Common myeloid progenitor, CD34-positive (primary cell): ENCODE measurements at regions not wholly inside any gene's neighbourhood (a gene's known extent, or its start where the extent isn't known, plus 50 kb on each side); places are given as distances from the start of the nearest gene placed in this dataset.

ENCODE experiments used
- CTCF ChIA-PET: fragments of 350-600 bp; sonication (Branson Sonifier 250); formaldehyde crosslinking; loops from one replicate; lab custom pipeline; 2021; ENCODE audit warnings: antibody characterized with exemption; lab: Charles Lee
- POLR2A ChIA-PET: fragments of 350-600 bp; sonication (Branson Sonifier 250); formaldehyde crosslinking; loops from one replicate; lab custom pipeline; 2021; ENCODE audit warnings: antibody characterized with exemption; lab: Charles Lee
- DNase-seq, 3 donors: peaks; one replicate each; pipeline versions ENCODE4 v3.0.0 to v3.0.0-alpha.2; 2013
- H3K27ac ChIP-seq, 2 experiments: 1 replicate in 1 of 2; 2 replicates in 1 of 2; pipeline ENCODE4 v1.7.0; 2013; ENCODE audit warnings: inconsistent platforms in 2 of 2, low read length in 2 of 2, mild to moderate bottlenecking in 2 of 2, low read depth in 1 of 2, moderate library complexity in 1 of 2; ENCODE audit not compliant: severe bottlenecking in 2 of 2, insufficient read depth in 1 of 2, poor library complexity in 1 of 2
- H3K27me3 ChIP-seq, 5 experiments: replicated peaks in 2 of 5; 1 replicate in 3 of 5; 2 replicates in 2 of 5; pipeline versions ENCODE4 v1.6.1 to v1.7.0; 2013; ENCODE audit warnings: low read length in 4 of 5, mild to moderate bottlenecking in 2 of 5, moderate library complexity in 2 of 5, inconsistent platforms in 1 of 5; ENCODE audit not compliant: insufficient read depth in 5 of 5, control insufficient read depth in 4 of 5
- H3K36me3 ChIP-seq, 4 experiments: 1 replicate in 2 of 4; 2 replicates in 2 of 4; pipeline versions ENCODE4 v1.6.1 to v1.7.0; 2013; ENCODE audit warnings: low read length in 3 of 4, control low read depth in 1 of 4, mild to moderate bottlenecking in 1 of 4; ENCODE audit not compliant: control insufficient read depth in 4 of 4, insufficient read depth in 4 of 4
- H3K4me1 ChIP-seq, 4 experiments: 1 replicate in 3 of 4; 2 replicates in 1 of 4; pipeline versions ENCODE4 v1.6.1 to v1.7.1; 2013; ENCODE audit warnings: low read length in 3 of 4, mild to moderate bottlenecking in 3 of 4, control low read depth in 1 of 4, inconsistent platforms in 1 of 4, moderate library complexity in 1 of 4; ENCODE audit not compliant: control insufficient read depth in 4 of 4, insufficient read depth in 4 of 4; ENCODE audit errors: control extremely low read depth in 1 of 4
- H3K4me3 ChIP-seq, 7 experiments: 1 replicate in 4 of 7; 2 replicates in 3 of 7; pipeline versions ENCODE4 v1.5.1 to v1.7.0; 2013; ENCODE audit warnings: mild to moderate bottlenecking in 7 of 7, low read length in 6 of 7, moderate library complexity in 6 of 7, inconsistent platforms in 2 of 7, low read depth in 2 of 7, control low read depth in 1 of 7; ENCODE audit not compliant: insufficient read depth in 4 of 7, control insufficient read depth in 1 of 7; ENCODE audit errors: extremely low read depth in 1 of 7
- H3K9me3 ChIP-seq, 5 experiments: 1 replicate in 4 of 5; 2 replicates in 1 of 5; pipeline versions ENCODE4 v1.6.1 to v1.7.1; 2013; ENCODE audit warnings: low read length in 4 of 5, mild to moderate bottlenecking in 2 of 5, inconsistent platforms in 1 of 5, low read depth in 1 of 5, moderate library complexity in 1 of 5; ENCODE audit not compliant: control insufficient read depth in 4 of 5, insufficient read depth in 2 of 5; ENCODE audit errors: control extremely low read depth in 1 of 5
- WGBS: methylation state at CpG from one replicate; pipeline ENCODE4 v1.1.5; 2013; ENCODE audit not compliant: insufficient coverage; 5-methylcytosine and 5-hydroxymethylcytosine counted together

DNA sequence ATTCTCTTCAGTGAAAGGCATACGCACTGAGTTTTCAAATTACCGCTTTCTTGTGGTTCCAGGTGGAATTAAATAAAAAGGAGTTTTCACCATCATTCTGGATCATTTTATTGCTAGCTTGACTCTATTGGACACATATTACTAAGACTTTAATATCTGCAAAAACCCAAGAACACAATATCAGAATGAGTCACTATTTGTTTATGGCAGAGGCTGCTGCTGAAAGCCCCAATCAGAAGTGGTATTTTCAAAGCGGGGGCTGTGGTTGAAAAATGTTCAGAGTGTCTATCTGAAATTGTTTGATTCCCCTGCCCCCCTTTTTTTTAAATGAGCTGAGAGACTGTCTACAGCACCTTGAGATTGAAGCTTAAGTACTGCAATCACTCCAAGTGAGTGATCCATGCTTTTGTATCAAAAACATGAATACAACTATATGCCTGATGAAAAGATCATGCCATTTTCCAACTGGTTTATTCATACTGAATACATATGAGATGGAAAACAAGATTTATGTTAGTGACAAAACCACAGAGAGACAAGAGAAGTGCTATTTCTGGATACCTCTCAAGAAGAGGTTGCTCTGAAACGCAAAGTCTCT lies 376.4 kb downstream of the HTR7 start:
- 81% methylated on average over 2 of the region's 4 CpGs for WGBS
- no peaks in the 10 kb centered on the region for H3K27me3 ChIP-seq
- CTCF ChIA-PET: no interaction called here
- H3K4me1 ChIP-seq: no peaks in the 10 kb centered on the region
- H3K4me3 ChIP-seq: no peak overlapping the region
- no peaks in the 10 kb centered on the region for H3K36me3 ChIP-seq
- H3K9me3 ChIP-seq: no peaks in the 10 kb centered on the region
- no peak overlapping the region for H3K27ac ChIP-seq
- no peak for DNase-seq
- POLR2A ChIA-PET: no interaction called here

DNA sequence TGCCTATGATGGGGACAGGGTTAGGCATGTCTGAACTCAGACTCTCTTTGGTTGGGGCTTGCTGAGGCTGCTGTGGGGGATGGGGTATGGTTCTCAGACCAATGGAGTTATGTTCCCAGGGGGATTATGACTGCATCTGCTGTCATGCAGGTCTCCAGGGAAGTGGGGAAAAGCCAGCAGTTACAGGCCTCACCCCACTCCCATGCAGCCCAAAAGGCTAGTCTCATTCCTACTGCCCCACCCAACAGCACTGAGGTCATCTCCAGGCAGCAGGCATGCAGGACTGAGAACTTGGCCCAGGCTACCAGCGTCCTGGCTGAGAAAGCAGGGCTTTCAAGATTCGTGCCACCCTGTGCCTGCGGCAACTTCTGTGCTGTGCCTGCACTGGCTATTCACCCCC lies 373.3 kb downstream of the HTR7 start:
- DNase-seq: no peak
- WGBS: no CpG with 5 or more reads among the region's 3 CpGs
- CTCF ChIA-PET: no interaction called here
- Histone ChIP-seq H3K9me3 (no peaks in the 10 kb centered on the region), H3K4me1 (no peaks in the 10 kb centered on the region), H3K27me3 (no peaks in the 10 kb centered on the region), H3K27ac (no peak overlapping the region), H3K4me3 (no peak overlapping the region), H3K36me3 (no peaks in the 10 kb centered on the region)
- POLR2A ChIA-PET: no interaction called here

GRCh38 chr10:90494183-90494582 lies 363.7 kb downstream of the HTR7 start:
- Histone ChIP-seq H3K27ac (no peak overlapping the region), H3K4me1 (no peaks in the 10 kb centered on the region), H3K9me3 (peaks cover 0 to 10% (median 3%) of the 10 kb centered on the region in 5 experiments), H3K27me3 (no peaks in the 10 kb centered on the region), H3K36me3 (no peaks in the 10 kb centered on the region), H3K4me3 (no peak overlapping the region)
- DNase-seq: no peak
- ChIA-PET CTCF (no interaction called here), POLR2A (no interaction called here)
- WGBS: no CpG with 5 or more reads among the region's 2 CpGs

- H3K27me3 ChIP-seq: no peaks in the 10 kb centered on the region
- ChIA-PET CTCF (no interaction called here), POLR2A (no interaction called here)
- no peak for DNase-seq
- WGBS: 100% methylated on average over 1 of the region's 2 CpGs
- H3K4me1 ChIP-seq: no peaks in the 10 kb centered on the region
- H3K4me3 ChIP-seq: no peak overlapping the region
- H3K36me3 ChIP-seq: no peaks in the 10 kb centered on the region
- no peaks in the 10 kb centered on the region for H3K9me3 ChIP-seq
- no peak overlapping the region for H3K27ac ChIP-seq
Observed at GRCh38 chr10:90504172-90504571, 353.7 kb downstream of the HTR7 start.

GRCh38 chr10:90526721-90527120 lies 331.1 kb downstream of the HTR7 start:
- Histone ChIP-seq H3K27ac (no peak overlapping the region), H3K27me3 (no peaks in the 10 kb centered on the region), H3K4me1 (no peaks in the 10 kb centered on the region), H3K9me3 (peaks cover 0 to 2% (median 0%) of the 10 kb centered on the region in 5 experiments), H3K36me3 (no peaks in the 10 kb centered on the region), H3K4me3 (no peak overlapping the region)
- no peak for DNase-seq
- CTCF ChIA-PET: no interaction called here
- WGBS: no CpG with 5 or more reads among the region's 1 CpG
- POLR2A ChIA-PET: no interaction called here

DNA sequence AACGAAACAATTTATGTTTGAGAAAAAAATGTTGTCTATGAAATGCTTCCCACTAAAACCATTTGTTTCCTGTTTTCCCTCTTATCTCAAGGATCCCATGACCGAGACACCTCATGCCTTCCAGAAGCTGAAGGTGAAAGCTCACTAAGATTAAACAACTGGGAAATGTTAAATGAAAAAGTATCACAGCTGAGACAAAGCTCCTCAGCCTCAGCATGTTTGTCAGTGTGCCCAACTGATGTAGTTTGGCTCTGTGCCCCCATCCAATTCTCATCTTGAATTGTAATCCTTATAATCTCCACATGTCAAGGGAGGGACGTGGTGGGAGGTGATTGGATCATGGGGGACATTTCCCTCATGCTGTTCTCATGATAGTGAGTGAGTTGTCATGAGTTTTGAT lies 327.3 kb downstream of the HTR7 start:
- no CpG with 5 or more reads among the region's 3 CpGs for WGBS
- no peak for DNase-seq
- ChIA-PET POLR2A (no interaction called here), CTCF (no interaction called here)
- peaks cover 0 to 2% (median 0%) of the 10 kb centered on the region in 5 experiments for H3K9me3 ChIP-seq
- no peak overlapping the region for H3K27ac ChIP-seq
- H3K27me3 ChIP-seq: no peaks in the 10 kb centered on the region
- no peaks in the 10 kb centered on the region for H3K36me3 ChIP-seq
- no peaks in the 10 kb centered on the region for H3K4me1 ChIP-seq
- H3K4me3 ChIP-seq: no peak overlapping the region

GRCh38 chr10:90557385-90557784 lies 300.5 kb downstream of the HTR7 start:
- no peaks in the 10 kb centered on the region for H3K36me3 ChIP-seq
- POLR2A ChIA-PET: no interaction called here
- no peak overlapping the region for H3K27ac ChIP-seq
- no peak for DNase-seq
- no CpG with 5 or more reads among the region's 1 CpG for WGBS
- H3K4me1 ChIP-seq: no peaks in the 10 kb centered on the region
- H3K27me3 ChIP-seq: no peaks in the 10 kb centered on the region
- no peak overlapping the region for H3K4me3 ChIP-seq
- CTCF ChIA-PET: no interaction called here
- H3K9me3 ChIP-seq: peaks cover 0 to 2% (median 0%) of the 10 kb centered on the region in 5 experiments
